ENCODE measurements at regions not wholly inside any gene's neighbourhood (a gene's known extent, or its start where the extent isn't known, plus 50 kb on each side); places are given as distances from the start of the nearest gene placed in this dataset.

DNA sequence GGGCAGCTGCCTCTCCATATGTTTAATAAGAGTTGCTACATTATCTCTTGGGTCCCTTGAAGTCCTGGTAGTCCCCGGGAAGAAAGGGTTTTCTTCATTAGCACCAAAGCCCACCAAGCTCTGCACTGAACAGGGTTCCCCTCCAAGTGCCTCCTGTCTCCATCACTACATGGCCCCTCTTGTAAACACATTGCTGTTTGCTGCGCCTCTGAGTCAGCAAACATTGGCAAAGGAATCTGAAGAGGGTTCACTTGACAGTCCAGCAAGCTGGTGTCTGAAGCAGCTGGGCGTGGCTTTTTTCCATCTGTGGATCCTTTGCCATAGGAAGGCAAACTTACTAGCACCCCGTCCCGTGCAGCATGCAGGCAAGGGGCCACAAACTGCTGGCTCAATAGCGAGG lies 82.8 kb downstream of the TEX51 start:
- ChIA-PET POLR2A (no interaction called here), CTCF (interaction anchor here (1.0 to 2.8 kb wide), 2 partner anchors 9 to 69 kb away, joined by 4 to 7 read pairs; no protein-coding TSS in a partner anchor)
- WGBS (ENCODE audit: missing lambda C conversion rate), result 35% methylated on average over 6 of the region's 6 CpGs
- ATAC-seq, result peak in 1 of 2 experiments; percentile 35; a peak in 2 of 6 replicates
- Histone ChIP-seq H3K4me2 (no peak overlapping the region), H3K4me1 (no peaks in the 10 kb centered on the region), H3K27ac (no peak overlapping the region), H3K4me3 (no peak overlapping the region), H3K9me3 (no peaks in the 10 kb centered on the region)
- TF ChIP-seq, protein P1, sequence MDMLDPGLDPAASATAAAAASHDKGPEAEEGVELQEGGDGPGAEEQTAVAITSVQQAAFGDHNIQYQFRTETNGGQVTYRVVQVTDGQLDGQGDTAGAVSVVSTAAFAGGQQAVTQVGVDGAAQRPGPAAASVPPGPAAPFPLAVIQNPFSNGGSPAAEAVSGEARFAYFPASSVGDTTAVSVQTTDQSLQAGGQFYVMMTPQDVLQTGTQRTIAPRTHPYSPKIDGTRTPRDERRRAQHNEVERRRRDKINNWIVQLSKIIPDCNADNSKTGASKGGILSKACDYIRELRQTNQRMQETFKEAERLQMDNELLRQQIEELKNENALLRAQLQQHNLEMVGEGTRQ (IDR thresholded peaks at IDR 0.05), result no peak
- TF ChIP-seq, protein P2, sequence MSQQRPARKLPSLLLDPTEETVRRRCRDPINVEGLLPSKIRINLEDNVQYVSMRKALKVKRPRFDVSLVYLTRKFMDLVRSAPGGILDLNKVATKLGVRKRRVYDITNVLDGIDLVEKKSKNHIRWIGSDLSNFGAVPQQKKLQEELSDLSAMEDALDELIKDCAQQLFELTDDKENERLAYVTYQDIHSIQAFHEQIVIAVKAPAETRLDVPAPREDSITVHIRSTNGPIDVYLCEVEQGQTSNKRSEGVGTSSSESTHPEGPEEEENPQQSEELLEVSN (IDR thresholded peaks at IDR 0.05; ENCODE audit: borderline replicate concordance, low read depth), result no peak
- DNase-seq (ENCODE audit: low read depth in 1 of 2, low spot score in 1 of 2), result no peak
- FAIRE-seq, result no peak

DNA sequence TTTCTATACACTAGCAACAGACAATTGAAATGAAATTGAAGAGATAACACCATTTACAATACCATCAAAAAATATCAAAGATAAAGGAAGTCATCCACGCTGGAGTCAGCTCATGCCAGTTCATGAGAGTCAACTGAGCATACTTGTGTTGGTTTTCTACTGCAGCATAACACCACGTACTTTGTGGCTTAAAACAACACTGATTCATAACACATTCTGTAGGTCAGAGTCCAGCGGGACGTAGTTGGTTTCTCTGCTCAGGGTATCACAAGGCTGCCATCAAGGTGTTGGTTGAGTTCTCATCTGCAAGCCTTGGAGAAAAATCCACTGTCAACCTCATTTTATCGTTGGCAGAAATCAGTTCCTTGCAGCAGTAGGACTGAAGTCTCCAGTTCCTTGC lies 84.2 kb downstream of the TEX51 start:
- ChIA-PET CTCF (interaction anchor here (2.8 kb wide), 1 partner anchor 11 kb away, joined by 7 read pairs; no protein-coding TSS in a partner anchor), POLR2A (no interaction called here)
- no peaks in the 10 kb centered on the region for H3K4me1 ChIP-seq
- 0 out of 3 replicates have a peak, but pooled peaks cover 4% of the 10 kb centered on the region for H3K9me3 ChIP-seq
- TF ChIP-seq RARB (CRISPR knock-in tag; IDR thresholded peaks at IDR 0.05) (no peak), HOXA7 (CRISPR knock-in tag; IDR thresholded peaks at IDR 0.05) (no peak), EHF (CRISPR knock-in tag; IDR thresholded peaks at IDR 0.05) (no peak), PHF8 (IDR thresholded peaks at IDR 0.05; ENCODE audit: borderline replicate concordance, low read depth) (no peak)
- TF ChIP-seq, protein P3, sequence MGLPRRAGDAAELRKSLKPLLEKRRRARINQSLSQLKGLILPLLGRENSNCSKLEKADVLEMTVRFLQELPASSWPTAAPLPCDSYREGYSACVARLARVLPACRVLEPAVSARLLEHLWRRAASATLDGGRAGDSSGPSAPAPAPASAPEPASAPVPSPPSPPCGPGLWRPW (IDR thresholded peaks at IDR 0.05), result no peak
- TF ChIP-seq, protein P4, sequence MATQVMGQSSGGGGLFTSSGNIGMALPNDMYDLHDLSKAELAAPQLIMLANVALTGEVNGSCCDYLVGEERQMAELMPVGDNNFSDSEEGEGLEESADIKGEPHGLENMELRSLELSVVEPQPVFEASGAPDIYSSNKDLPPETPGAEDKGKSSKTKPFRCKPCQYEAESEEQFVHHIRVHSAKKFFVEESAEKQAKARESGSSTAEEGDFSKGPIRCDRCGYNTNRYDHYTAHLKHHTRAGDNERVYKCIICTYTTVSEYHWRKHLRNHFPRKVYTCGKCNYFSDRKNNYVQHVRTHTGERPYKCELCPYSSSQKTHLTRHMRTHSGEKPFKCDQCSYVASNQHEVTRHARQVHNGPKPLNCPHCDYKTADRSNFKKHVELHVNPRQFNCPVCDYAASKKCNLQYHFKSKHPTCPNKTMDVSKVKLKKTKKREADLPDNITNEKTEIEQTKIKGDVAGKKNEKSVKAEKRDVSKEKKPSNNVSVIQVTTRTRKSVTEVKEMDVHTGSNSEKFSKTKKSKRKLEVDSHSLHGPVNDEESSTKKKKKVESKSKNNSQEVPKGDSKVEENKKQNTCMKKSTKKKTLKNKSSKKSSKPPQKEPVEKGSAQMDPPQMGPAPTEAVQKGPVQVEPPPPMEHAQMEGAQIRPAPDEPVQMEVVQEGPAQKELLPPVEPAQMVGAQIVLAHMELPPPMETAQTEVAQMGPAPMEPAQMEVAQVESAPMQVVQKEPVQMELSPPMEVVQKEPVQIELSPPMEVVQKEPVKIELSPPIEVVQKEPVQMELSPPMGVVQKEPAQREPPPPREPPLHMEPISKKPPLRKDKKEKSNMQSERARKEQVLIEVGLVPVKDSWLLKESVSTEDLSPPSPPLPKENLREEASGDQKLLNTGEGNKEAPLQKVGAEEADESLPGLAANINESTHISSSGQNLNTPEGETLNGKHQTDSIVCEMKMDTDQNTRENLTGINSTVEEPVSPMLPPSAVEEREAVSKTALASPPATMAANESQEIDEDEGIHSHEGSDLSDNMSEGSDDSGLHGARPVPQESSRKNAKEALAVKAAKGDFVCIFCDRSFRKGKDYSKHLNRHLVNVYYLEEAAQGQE (IDR thresholded peaks at IDR 0.05), result no peak
- TF ChIP-seq, protein P5, sequence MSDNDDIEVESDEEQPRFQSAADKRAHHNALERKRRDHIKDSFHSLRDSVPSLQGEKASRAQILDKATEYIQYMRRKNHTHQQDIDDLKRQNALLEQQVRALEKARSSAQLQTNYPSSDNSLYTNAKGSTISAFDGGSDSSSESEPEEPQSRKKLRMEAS (IDR thresholded peaks at IDR 0.05), result no peak
- DNase-seq (ENCODE audit: low read depth in 1 of 2, low spot score in 1 of 2) (no peak), FAIRE-seq (no peak), ATAC-seq (no peak)
- no peak overlapping the region for H3K27ac ChIP-seq
- WGBS (ENCODE audit: missing lambda C conversion rate), result 30% methylated on average over 5 of the region's 5 CpGs
- H3K4me2 ChIP-seq, result no peak overlapping the region
- no peak overlapping the region for H3K4me3 ChIP-seq

DNA sequence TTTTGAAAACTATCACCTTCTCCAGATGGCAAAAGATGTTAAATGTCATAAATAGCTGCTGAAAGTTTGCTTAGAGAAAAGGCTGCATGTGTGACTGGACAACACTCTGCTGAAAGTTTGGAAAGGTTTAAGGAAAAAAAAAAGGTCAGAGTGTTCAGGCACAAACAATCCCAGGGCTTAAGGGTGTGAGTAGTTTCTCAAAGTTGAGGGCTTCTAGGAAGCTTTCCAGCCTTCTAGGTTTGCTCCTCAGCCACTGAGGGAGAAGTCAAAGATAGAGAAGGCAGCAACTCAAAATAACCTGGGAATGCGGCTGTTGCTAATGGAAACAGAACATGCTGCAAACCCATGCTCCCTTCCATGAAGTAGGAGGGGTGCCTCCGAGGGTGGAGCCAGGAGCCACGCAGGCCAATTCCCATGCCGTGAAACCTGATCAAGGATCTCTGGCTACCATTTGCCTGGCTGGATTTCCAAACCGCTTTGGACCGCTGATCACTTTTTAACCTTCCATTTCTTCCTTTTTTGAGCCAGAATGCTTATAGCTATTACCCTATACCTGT lies 88.0 kb downstream of the TEX51 start:
- no peak for FAIRE-seq
- no peak overlapping the region for H3K27ac ChIP-seq
- H3K9me3 ChIP-seq, result 0 out of 3 replicates have a peak, but pooled peaks cover 4% of the 10 kb centered on the region
- H3K4me2 ChIP-seq, result no peak overlapping the region
- DNase-seq (ENCODE audit: low read depth in 1 of 2, low spot score in 1 of 2), result no peak
- TF ChIP-seq POLR2AphosphoS2 (conservative IDR thresholded peaks at IDR 0.05; ENCODE audit: low read length), result no peak
- TF ChIP-seq, protein P6, sequence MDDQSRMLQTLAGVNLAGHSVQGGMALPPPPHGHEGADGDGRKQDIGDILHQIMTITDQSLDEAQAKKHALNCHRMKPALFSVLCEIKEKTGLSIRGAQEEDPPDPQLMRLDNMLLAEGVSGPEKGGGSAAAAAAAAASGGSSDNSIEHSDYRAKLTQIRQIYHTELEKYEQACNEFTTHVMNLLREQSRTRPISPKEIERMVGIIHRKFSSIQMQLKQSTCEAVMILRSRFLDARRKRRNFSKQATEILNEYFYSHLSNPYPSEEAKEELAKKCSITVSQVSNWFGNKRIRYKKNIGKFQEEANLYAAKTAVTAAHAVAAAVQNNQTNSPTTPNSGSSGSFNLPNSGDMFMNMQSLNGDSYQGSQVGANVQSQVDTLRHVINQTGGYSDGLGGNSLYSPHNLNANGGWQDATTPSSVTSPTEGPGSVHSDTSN (IDR thresholded peaks at IDR 0.05), result no peak
- TF ChIP-seq BHLHE40 (IDR thresholded peaks at IDR 0.05; ENCODE audit: low read depth, low read length), result no peak
- TF ChIP-seq, protein P7, sequence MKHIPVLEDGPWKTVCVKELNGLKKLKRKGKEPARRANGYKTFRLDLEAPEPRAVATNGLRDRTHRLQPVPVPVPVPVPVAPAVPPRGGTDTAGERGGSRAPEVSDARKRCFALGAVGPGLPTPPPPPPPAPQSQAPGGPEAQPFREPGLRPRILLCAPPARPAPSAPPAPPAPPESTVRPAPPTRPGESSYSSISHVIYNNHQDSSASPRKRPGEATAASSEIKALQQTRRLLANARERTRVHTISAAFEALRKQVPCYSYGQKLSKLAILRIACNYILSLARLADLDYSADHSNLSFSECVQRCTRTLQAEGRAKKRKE (CRISPR knock-in tag; IDR thresholded peaks at IDR 0.05; ENCODE audit: low read depth), result no peak
- no peak for TF ChIP-seq EHMT2 (IDR thresholded peaks at IDR 0.05; ENCODE audit: low read depth)
- TF ChIP-seq FOSB (CRISPR knock-in tag; IDR thresholded peaks at IDR 0.05), result no peak
- TF ChIP-seq RFX5 (IDR thresholded peaks at IDR 0.05), result no peak
- TF ChIP-seq CBX8 (IDR thresholded peaks at IDR 0.05), result no peak
- no peak for TF ChIP-seq JUN (IDR thresholded peaks at IDR 0.05)
- TF ChIP-seq PHF8 (IDR thresholded peaks at IDR 0.05; ENCODE audit: borderline replicate concordance, low read depth), result no peak
- TF ChIP-seq HEYL (CRISPR knock-in tag; IDR thresholded peaks at IDR 0.05), result no peak
- TF ChIP-seq MYC (IDR thresholded peaks at IDR 0.05; ENCODE audit: borderline replicate concordance, low read length), result no peak
- no peak for TF ChIP-seq ESRRA (IDR thresholded peaks at IDR 0.05; ENCODE audit: borderline replicate concordance, low read length)
- no peak for TF ChIP-seq RARB (CRISPR knock-in tag; IDR thresholded peaks at IDR 0.05)
- TF ChIP-seq, protein P5 (IDR thresholded peaks at IDR 0.05), result no peak
- no peak for TF ChIP-seq POLR2A (IDR thresholded peaks at IDR 0.05; ENCODE audit: low read length)
- H3K4me3 ChIP-seq, result no peak overlapping the region
- 31% methylated on average over 6 of the region's 6 CpGs for WGBS (ENCODE audit: missing lambda C conversion rate)
- ChIA-PET POLR2A (no interaction called here), CTCF (interaction anchor here (1.0 to 2.6 kb wide), 4 partner anchors 13 to 65 kb away, joined by 3 to 16 read pairs (median 4); no protein-coding TSS in a partner anchor)
- H3K4me1 ChIP-seq, result no peaks in the 10 kb centered on the region
- no peak for ATAC-seq

Data from A549 (cell line).